ENCODE measurements at regions not wholly inside any gene's neighbourhood (a gene's known extent, or its start where the extent isn't known, plus 50 kb on each side); places are given as distances from the start of the nearest gene placed in this dataset.
"Not testable (repeated sequence)": the region's sequence is repeated elsewhere in the genome, so short reads cannot be mapped to it uniquely, and the experiment has no call there.

- no peak for DNase-seq
Measured at GRCh38 chr1:228869312-228869824, 134.1 kb downstream of the RHOU start.

- no peak for DNase-seq
Measured at GRCh38 chr1:228870041-228870713, 134.9 kb downstream of the RHOU start.

- DNase-seq = no peak
Measured at GRCh38 chr1:228871314-228872061, 136.2 kb downstream of the RHOU start.

DNA sequence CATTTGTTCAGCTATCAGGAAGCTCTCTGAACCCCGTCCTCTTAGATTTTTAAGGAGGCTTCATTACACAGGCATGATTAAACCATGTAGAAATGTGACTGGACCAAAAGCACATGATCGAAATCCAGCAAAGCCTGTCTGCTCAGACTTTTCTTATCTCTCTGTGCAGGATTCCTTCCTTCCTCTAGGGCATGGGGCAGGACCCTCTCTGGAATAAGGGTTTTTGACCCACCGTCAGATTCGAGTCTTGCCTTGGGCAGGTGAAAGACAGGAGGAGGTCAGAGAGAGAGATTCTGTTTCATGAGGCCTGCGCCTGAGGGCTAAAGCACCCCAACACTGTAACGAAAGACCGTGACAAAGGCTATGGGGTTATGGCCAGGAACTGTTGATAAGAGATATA, 136.8 kb downstream of the RHOU start:
- no peak for DNase-seq

DNA sequence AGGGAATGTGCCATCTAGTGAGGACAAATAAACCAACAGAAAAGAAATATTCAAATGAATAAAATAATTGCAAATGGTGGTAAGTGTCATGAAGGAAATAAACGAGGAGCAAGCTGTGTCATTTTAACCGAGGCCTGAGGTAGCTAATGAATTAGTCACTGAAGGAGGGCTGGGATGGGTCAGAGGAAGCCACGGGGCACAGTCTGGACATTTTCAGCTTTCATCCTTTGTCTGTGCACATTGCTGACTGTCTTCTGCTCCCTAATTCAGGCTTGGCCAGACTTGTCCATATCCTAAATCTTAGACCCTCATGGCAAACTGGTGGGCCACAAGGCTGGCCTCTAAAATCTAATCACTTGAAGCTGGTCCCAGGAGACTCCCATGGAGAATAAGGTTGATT, 138.4 kb downstream of the RHOU start:
- no peak for DNase-seq

- no peak for DNase-seq
Measured at GRCh38 chr1:228875741-228876140, 140.5 kb downstream of the RHOU start.

- DNase-seq = no peak
Measured at GRCh38 chr1:228876187-228876586, 140.9 kb downstream of the RHOU start.

- DNase-seq = no peak
Measured at GRCh38 chr1:228879164-228879563, 143.9 kb downstream of the RHOU start.

GRCh38 chr1:228882041-228882770, 146.9 kb downstream of the RHOU start:
- no peak for DNase-seq

GRCh38 chr1:228882771-228883450, 147.6 kb downstream of the RHOU start:
- no peak for DNase-seq

DNA sequence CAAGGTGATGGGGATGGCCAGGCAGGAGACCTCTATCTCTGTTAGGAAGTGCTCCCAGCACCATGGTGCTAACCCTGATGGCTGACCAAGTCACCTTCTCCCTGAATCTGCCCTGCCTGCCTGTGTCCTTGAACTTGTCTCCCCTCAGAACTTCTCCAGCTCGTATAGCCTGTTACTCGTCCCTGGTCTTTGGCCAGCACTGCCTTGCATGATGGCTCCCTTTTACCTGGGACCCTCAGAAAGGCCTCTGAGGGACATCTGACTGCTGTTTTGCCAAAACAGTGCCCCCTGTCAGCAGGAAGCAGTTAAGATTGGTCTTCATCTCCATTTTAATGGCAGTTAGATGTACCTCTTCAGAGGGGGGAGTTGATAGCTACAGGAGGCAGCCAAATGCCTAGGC, 148.3 kb downstream of the RHOU start:
- no peak for DNase-seq

GRCh38 chr1:228884196-228884595, 148.9 kb downstream of the RHOU start:
- no peak for DNase-seq

GRCh38 chr1:228884615-228885566, 149.6 kb downstream of the RHOU start:
- DNase-seq = no peak

- DNase-seq = no peak
Measured at GRCh38 chr1:228885845-228886244, 150.6 kb downstream of the RHOU start.

DNA sequence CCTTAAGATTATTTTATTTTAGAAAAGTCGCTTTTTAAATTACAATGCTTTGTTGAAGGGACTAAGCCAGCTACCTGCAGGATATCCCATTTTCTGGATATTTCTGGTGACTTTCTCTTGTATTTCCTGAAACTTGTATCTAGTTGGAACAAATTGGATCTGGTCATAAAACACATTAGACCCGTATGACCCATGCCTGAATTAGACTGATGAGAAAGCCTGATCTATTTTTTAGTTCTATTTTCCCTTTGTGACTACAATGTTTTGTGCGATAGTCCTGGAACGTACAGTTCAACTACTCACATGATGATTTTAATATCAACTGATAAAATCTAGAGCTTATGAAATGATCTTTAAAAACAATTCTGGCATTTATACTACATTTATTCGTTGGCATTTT, 151.8 kb downstream of the RHOU start:
- no peak for DNase-seq

- DNase-seq = no peak
Measured at GRCh38 chr1:228887960-228888359, 152.7 kb downstream of the RHOU start.

GRCh38 chr1:228889289-228889688, 154.0 kb downstream of the RHOU start:
- DNase-seq = no peak

GRCh38 chr1:228891272-228892034, 156.2 kb downstream of the RHOU start:
- DNase-seq = no peak

DNA sequence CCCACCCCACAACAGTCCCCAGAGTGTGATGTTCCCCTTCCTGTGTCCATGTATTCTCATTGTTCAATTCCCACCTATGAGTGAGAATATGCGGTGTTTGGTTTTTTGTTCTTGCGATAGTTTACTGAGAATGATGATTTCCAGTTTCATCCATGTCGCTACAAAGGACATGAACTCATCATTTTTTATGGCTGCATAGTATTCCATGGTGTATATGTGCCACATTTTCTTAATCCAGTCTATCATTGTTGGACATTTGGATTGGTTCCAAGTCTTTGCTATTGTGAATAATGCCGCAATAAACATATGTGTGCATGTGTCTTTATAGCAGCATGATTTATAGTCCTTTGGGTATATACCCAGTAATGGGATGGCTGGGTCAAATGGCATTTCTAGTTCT, 156.9 kb downstream of the RHOU start:
- not testable (repeated sequence) for DNase-seq

GRCh38 chr1:228894442-228894989, 159.2 kb downstream of the RHOU start:
- no peak for DNase-seq

DNA sequence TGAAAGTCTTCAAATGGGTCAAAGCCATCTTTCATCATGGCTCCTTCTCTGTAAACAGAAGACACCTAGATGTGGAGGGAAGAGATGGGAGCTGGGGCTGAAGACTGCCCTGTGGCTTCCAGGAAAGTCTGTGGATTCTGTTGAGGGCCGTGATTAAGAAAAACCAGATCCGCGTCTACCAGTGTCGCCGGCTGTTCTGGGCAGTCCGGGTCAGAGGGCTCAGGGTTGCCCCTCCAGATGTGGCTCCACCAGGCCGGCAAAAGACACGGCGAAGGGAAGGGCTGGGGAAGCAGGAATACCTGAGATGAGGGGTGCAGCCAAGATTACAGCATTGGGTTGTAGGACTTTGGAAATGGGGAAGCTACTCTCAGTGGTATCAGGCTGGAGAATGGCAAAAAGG, 162.6 kb downstream of the RHOU start:
- no peak for DNase-seq
